Peyer's patch (tissue), 4 donors: ENCODE measurements at regions not wholly inside any gene's neighbourhood (a gene's known extent, or its start where the extent isn't known, plus 50 kb on each side); places are given as distances from the start of the nearest gene placed in this dataset.

Source experiments
- CTCF ChIP-seq, 6 experiments: fragments of 450-650 bp in 4 of 6; fragments of 200-600 bp in 2 of 6; sonication (generic) in 1 of 6; IDR thresholded peaks; one replicate each; pipeline ENCODE4 v1.5.1; 2017 to 2019; ENCODE audit warnings: antibody characterized with exemption in 6 of 6, mild to moderate bottlenecking in 3 of 6, moderate library complexity in 1 of 6
- POLR2A ChIP-seq, 2 donors: fragments of 450-650 bp; IDR thresholded peaks; one replicate each; pipeline ENCODE4 v1.5.1; 2017; ENCODE audit warnings: antibody characterized with exemption in 2 of 2, mild to moderate bottlenecking in 2 of 2, moderate library complexity in 2 of 2

GRCh38 chr2:7950035-7950612 lies 731.7 kb upstream of the ID2 start:
- TF ChIP-seq CTCF (IDR thresholded peaks at IDR 0.05) (no peak), POLR2A (IDR thresholded peaks at IDR 0.05) (no peak)
